HepG2 (cell line): ENCODE measurements at regions not wholly inside any gene's neighbourhood (a gene's known extent, or its start where the extent isn't known, plus 50 kb on each side); places are given as distances from the start of the nearest gene placed in this dataset.

Source experiments
- EP300 ChIP-seq, 3 experiments: sonication (generic) in 1 of 3; formaldehyde crosslinking in 1 of 3; IDR thresholded peaks; 2 replicates each; pipeline versions ENCODE4 v1.5.1 to v1.6.1; 2011 to 2020; ENCODE audit warnings: low read depth in 2 of 3, low read length in 2 of 3, borderline replicate concordance in 1 of 3, improper control_type of control experiment in 1 of 3, mild to moderate bottlenecking in 1 of 3, missing genetic modification reagents in 1 of 3, moderate library complexity in 1 of 3
- HDAC1 ChIP-seq: sonication (generic); formaldehyde crosslinking; IDR thresholded peaks from 2 replicates; pipeline ENCODE4 v1.5.1; 2020; ENCODE audit warnings: mild to moderate bottlenecking, missing genetic modification reagents
- HDAC2 ChIP-seq: sonication (generic); formaldehyde crosslinking; IDR thresholded peaks from 2 replicates; pipeline ENCODE4 v1.4.0; 2020; ENCODE audit warnings: missing genetic modification reagents
- IRF2 ChIP-seq: IDR thresholded peaks from 2 replicates; pipeline ENCODE4 v1.6.1; 2018; ENCODE audit warnings: missing genetic modification reagents, missing compliant biosample characterization
- RAD21 ChIP-seq: fragments of 450-650 bp; formaldehyde crosslinking; IDR thresholded peaks from 2 replicates; pipeline ENCODE4 v1.5.0; 2020; ENCODE audit warnings: mild to moderate bottlenecking
- SOX6 ChIP-seq, 2 experiments: fragments of 450-650 bp in 1 of 2; sonication (generic) in 1 of 2; formaldehyde crosslinking in 1 of 2; IDR thresholded peaks; 2 replicates each; pipeline versions ENCODE4 v1.4.0 to v1.6.1; 2017 to 2020; ENCODE audit warnings: antibody characterized with exemption in 1 of 2, mild to moderate bottlenecking in 1 of 2, missing genetic modification reagents in 1 of 2
- TF ChIP-seq, protein P1 (sequence below): sonication (generic); formaldehyde crosslinking; IDR thresholded peaks from 2 replicates; pipeline ENCODE4 v1.4.0; 2020; ENCODE audit warnings: low read depth, missing genetic modification reagents
- TF ChIP-seq, protein P2 (sequence below): IDR thresholded peaks from 2 replicates; pipeline ENCODE4 v1.6.1; 2012; ENCODE audit warnings: inconsistent platforms
- TF ChIP-seq, protein P3 (sequence below): sonication (generic); formaldehyde crosslinking; IDR thresholded peaks from 2 replicates; pipeline ENCODE4 v1.4.0; 2020; ENCODE audit warnings: missing genetic modification reagents, mild to moderate bottlenecking, borderline replicate concordance
- TF ChIP-seq, protein P4 (sequence below): sonication (generic); formaldehyde crosslinking; IDR thresholded peaks from 2 replicates; pipeline ENCODE4 v1.5.0; 2020; ENCODE audit warnings: mild to moderate bottlenecking, missing genetic modification reagents, moderate library complexity
- TF ChIP-seq, protein P5 (sequence below): IDR thresholded peaks from 2 replicates; pipeline ENCODE4 v1.6.1; 2016; ENCODE audit warnings: low read depth, borderline replicate concordance
- TF ChIP-seq, protein P6 (sequence below): fragments of 450-650 bp; IDR thresholded peaks from 2 replicates; pipeline ENCODE4 v1.6.1; 2017; ENCODE audit warnings: mild to moderate bottlenecking

DNA sequence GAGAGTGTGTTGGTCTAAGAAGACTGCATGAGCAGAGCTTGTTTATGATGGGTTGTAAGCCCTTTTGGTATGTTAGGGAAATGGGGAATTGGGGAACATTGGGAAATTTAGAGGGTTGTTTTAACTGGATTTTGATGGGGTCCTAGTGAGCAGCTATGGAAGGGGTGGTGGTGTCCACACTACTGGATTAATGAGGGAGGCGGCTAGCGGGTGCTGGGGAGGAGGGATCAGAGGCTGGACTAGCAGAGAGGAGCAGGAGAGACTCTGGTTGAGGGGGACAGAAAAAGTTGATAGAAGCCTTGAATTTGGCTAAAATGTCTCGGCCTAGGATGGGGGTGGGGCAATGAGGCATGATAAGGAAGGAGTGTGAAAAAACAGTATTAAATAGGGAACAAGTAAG lies 1369.1 kb downstream of the UQCRFS1 start:
- TF ChIP-seq EP300 (IDR thresholded peaks at IDR 0.05; ENCODE audit: low read depth in 2 of 2, low read length in 2 of 2) (no peak), EP300 (CRISPR knock-in tag; IDR thresholded peaks at IDR 0.05; ENCODE audit: borderline replicate concordance) (no peak), RAD21 (CRISPR knock-in tag) (no peak), SOX6 (IDR thresholded peaks at IDR 0.05) (no peak), SOX6 (CRISPR knock-in tag; IDR thresholded peaks at IDR 0.05) (no peak), IRF2 (CRISPR knock-in tag) (no peak), HDAC2 (CRISPR knock-in tag) (no peak), HDAC1 (no peak)
- TF ChIP-seq, protein P1, sequence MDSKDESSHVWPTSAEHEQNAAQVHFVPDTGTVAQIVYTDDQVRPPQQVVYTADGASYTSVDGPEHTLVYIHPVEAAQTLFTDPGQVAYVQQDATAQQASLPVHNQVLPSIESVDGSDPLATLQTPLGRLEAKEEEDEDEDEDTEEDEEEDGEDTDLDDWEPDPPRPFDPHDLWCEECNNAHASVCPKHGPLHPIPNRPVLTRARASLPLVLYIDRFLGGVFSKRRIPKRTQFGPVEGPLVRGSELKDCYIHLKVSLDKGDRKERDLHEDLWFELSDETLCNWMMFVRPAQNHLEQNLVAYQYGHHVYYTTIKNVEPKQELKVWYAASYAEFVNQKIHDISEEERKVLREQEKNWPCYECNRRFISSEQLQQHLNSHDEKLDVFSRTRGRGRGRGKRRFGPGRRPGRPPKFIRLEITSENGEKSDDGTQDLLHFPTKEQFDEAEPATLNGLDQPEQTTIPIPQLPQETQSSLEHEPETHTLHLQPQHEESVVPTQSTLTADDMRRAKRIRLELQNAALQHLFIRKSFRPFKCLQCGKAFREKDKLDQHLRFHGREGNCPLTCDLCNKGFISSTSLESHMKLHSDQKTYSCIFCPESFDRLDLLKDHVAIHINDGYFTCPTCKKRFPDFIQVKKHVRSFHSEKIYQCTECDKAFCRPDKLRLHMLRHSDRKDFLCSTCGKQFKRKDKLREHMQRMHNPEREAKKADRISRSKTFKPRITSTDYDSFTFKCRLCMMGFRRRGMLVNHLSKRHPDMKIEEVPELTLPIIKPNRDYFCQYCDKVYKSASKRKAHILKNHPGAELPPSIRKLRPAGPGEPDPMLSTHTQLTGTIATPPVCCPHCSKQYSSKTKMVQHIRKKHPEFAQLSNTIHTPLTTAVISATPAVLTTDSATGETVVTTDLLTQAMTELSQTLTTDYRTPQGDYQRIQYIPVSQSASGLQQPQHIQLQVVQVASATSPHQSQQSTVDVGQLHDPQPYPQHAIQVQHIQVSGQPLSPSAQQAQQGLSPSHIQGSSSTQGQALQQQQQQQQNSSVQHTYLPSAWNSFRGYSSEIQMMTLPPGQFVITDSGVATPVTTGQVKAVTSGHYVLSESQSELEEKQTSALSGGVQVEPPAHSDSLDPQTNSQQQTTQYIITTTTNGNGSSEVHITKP = no peak
- TF ChIP-seq, protein P2, sequence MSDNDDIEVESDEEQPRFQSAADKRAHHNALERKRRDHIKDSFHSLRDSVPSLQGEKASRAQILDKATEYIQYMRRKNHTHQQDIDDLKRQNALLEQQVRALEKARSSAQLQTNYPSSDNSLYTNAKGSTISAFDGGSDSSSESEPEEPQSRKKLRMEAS = no peak
- TF ChIP-seq, protein P3, sequence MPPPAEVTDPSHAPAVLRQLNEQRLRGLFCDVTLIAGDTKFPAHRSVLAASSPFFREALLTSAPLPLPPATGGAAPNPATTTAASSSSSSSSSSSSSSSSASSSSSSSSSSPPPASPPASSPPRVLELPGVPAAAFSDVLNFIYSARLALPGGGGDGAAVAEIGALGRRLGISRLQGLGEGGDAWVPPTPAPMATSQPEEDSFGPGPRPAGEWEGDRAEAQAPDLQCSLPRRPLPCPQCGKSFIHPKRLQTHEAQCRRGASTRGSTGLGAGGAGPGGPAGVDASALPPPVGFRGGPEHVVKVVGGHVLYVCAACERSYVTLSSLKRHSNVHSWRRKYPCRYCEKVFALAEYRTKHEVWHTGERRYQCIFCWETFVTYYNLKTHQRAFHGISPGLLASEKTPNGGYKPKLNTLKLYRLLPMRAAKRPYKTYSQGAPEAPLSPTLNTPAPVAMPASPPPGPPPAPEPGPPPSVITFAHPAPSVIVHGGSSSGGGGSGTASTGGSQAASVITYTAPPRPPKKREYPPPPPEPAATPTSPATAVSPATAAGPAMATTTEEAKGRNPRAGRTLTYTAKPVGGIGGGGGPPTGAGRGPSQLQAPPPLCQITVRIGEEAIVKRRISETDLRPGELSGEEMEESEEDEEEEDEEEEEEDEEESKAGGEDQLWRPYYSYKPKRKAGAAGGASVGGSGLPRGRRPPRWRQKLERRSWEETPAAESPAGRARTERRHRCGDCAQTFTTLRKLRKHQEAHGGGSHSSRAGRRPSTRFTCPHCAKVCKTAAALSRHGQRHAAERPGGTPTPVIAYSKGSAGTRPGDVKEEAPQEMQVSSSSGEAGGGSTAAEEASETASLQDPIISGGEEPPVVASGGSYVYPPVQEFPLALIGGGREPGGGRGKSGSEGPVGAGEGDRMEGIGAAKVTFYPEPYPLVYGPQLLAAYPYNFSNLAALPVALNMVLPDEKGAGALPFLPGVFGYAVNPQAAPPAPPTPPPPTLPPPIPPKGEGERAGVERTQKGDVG (CRISPR knock-in tag) = no peak
- TF ChIP-seq, protein P4, sequence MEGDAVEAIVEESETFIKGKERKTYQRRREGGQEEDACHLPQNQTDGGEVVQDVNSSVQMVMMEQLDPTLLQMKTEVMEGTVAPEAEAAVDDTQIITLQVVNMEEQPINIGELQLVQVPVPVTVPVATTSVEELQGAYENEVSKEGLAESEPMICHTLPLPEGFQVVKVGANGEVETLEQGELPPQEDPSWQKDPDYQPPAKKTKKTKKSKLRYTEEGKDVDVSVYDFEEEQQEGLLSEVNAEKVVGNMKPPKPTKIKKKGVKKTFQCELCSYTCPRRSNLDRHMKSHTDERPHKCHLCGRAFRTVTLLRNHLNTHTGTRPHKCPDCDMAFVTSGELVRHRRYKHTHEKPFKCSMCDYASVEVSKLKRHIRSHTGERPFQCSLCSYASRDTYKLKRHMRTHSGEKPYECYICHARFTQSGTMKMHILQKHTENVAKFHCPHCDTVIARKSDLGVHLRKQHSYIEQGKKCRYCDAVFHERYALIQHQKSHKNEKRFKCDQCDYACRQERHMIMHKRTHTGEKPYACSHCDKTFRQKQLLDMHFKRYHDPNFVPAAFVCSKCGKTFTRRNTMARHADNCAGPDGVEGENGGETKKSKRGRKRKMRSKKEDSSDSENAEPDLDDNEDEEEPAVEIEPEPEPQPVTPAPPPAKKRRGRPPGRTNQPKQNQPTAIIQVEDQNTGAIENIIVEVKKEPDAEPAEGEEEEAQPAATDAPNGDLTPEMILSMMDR (CRISPR knock-in tag) = no peak
- TF ChIP-seq, protein P5, sequence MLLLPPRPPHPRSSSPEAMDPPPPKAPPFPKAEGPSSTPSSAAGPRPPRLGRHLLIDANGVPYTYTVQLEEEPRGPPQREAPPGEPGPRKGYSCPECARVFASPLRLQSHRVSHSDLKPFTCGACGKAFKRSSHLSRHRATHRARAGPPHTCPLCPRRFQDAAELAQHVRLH = no peak
- TF ChIP-seq, protein P6, sequence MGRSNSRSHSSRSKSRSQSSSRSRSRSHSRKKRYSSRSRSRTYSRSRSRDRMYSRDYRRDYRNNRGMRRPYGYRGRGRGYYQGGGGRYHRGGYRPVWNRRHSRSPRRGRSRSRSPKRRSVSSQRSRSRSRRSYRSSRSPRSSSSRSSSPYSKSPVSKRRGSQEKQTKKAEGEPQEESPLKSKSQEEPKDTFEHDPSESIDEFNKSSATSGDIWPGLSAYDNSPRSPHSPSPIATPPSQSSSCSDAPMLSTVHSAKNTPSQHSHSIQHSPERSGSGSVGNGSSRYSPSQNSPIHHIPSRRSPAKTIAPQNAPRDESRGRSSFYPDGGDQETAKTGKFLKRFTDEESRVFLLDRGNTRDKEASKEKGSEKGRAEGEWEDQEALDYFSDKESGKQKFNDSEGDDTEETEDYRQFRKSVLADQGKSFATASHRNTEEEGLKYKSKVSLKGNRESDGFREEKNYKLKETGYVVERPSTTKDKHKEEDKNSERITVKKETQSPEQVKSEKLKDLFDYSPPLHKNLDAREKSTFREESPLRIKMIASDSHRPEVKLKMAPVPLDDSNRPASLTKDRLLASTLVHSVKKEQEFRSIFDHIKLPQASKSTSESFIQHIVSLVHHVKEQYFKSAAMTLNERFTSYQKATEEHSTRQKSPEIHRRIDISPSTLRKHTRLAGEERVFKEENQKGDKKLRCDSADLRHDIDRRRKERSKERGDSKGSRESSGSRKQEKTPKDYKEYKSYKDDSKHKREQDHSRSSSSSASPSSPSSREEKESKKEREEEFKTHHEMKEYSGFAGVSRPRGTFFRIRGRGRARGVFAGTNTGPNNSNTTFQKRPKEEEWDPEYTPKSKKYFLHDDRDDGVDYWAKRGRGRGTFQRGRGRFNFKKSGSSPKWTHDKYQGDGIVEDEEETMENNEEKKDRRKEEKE = no peak
